GM12878 (cell line): ENCODE measurements at regions not wholly inside any gene's neighbourhood (a gene's known extent, or its start where the extent isn't known, plus 50 kb on each side); places are given as distances from the start of the nearest gene placed in this dataset.

Experiments
- ATAC-seq: fragments of 200-7000 bp; cut with Tn5 transposase; 3 replicates; pipeline ENCODE4 v1.9.1; 2020; ENCODE audit warnings: mild to moderate bottlenecking, moderate library complexity
- BruUV-seq: library from RNA; stranded (reverse); fragments of 400-500 nt; replicated peaks from 2 replicates; lab custom pipeline; 2021; lab: Mats Ljungman, UMichigan
- CTCF ChIA-PET: fragments of 300-600 bp; sonication (Branson Sonifier 250); formaldehyde crosslinking; extraction: SDS; loops from one replicate; lab custom pipeline; 2021; ENCODE audit warnings: inconsistent platforms; lab: Yijun Ruan, JAX
- POLR2A ChIA-PET: fragments of 350-600 bp; formaldehyde crosslinking; extraction: SDS; loops from one replicate; lab custom pipeline; 2021; ENCODE audit warnings: inconsistent platforms; lab: Charles Lee
- RAD21 ChIA-PET: fragments of 300-600 bp; sonication (Branson Sonifier 250); formaldehyde crosslinking; loops from one replicate; lab custom pipeline; 2023; ENCODE audit warnings: antibody characterized with exemption; ENCODE audit not compliant: unreplicated experiment; lab: Charles Lee
- SMC1A ChIA-PET: fragments of 300-600 bp; sonication (Branson Sonifier 250); formaldehyde crosslinking; loops from one replicate; lab custom pipeline; 2023; ENCODE audit not compliant: unreplicated experiment, uncharacterized antibody; lab: Charles Lee
- DNase-seq: peaks from one replicate; pipeline ENCODE4 v3.0.0-alpha.2; 2011; ENCODE audit warnings: low read depth, low spot score
- FAIRE-seq: peaks from 3 replicates; lab custom pipeline; 2011; peaks lifted over from hg19 to GRCh38; lab: Jason Lieb, UNC
- H2AFZ ChIP-seq: 2 replicates; pipeline ENCODE4 v1.6.0; 2011; ENCODE audit warnings: low read depth, low read length, control low read depth; ENCODE audit not compliant: control insufficient read depth
- H3K27ac ChIP-seq: 2 replicates; pipeline ENCODE4 v1.5.1; 2011; ENCODE audit warnings: control low read depth; ENCODE audit not compliant: control insufficient read depth, insufficient read depth
- H3K27me3 ChIP-seq, 2 experiments: replicated peaks in 1 of 2; 2 replicates each; pipeline versions ENCODE4 v1.6.0 to v1.6.1; 2011; ENCODE audit warnings: low read length in 1 of 2; ENCODE audit not compliant: control insufficient read depth in 2 of 2, insufficient read depth in 2 of 2
- H3K36me3 ChIP-seq, 2 experiments: 2 replicates each; pipeline ENCODE4 v1.5.1; 2011; ENCODE audit warnings: low read length in 1 of 2; ENCODE audit not compliant: control insufficient read depth in 2 of 2, insufficient read depth in 2 of 2
- H3K4me1 ChIP-seq: 2 replicates; pipeline ENCODE4 v1.6.1; 2011; ENCODE audit warnings: mild to moderate bottlenecking, low read length, moderate library complexity, mixed read lengths; ENCODE audit not compliant: control insufficient read depth, insufficient read depth
- H3K4me2 ChIP-seq: 2 replicates; pipeline ENCODE4 v1.6.0; 2011; ENCODE audit warnings: control low read depth; ENCODE audit not compliant: control insufficient read depth, insufficient read depth
- H3K4me3 ChIP-seq: fragments of 200-600 bp; sonication (generic); 2 replicates; pipeline ENCODE4 v1.5.1; 2016
- H3K79me2 ChIP-seq: 2 replicates; pipeline ENCODE4 v1.6.0; 2011; ENCODE audit warnings: low read length; ENCODE audit not compliant: control insufficient read depth, insufficient read depth
- H3K9ac ChIP-seq: 2 replicates; pipeline ENCODE4 v1.8.0; 2011; ENCODE audit warnings: low read length, control low read depth, mixed read lengths; ENCODE audit not compliant: control insufficient read depth, insufficient read depth
- H3K9me3 ChIP-seq: replicated peaks from 3 replicates; pipeline ENCODE4 v1.5.1; 2011; ENCODE audit warnings: mild to moderate bottlenecking, low read length; ENCODE audit not compliant: control insufficient read depth, insufficient read depth
- H4K20me1 ChIP-seq: 2 replicates; pipeline ENCODE4 v1.6.0; 2011; ENCODE audit not compliant: control insufficient read depth, insufficient read depth
- ATF3 ChIP-seq: IDR thresholded peaks from 2 replicates; pipeline ENCODE4 v1.6.1; 2011; ENCODE audit warnings: low read depth, mild to moderate bottlenecking, low read length, moderate library complexity, borderline replicate concordance; ENCODE audit errors: extremely low read depth
- BCLAF1 ChIP-seq: fragments of 450-650 bp; IDR thresholded peaks from 2 replicates; pipeline ENCODE4 v1.6.1; 2017; ENCODE audit warnings: antibody characterized with exemption, mild to moderate bottlenecking, moderate library complexity
- CEBPB ChIP-seq, 2 experiments: fragments of 150-350 bp in 1 of 2; IDR thresholded peaks; 2 replicates each; pipeline ENCODE4 v1.6.1; 2012 to 2014; ENCODE audit warnings: low read depth in 2 of 2, low read length in 2 of 2, borderline replicate concordance in 1 of 2, inconsistent platforms in 1 of 2
- CEBPZ ChIP-seq: fragments of 150-350 bp; IDR thresholded peaks from 2 replicates; pipeline ENCODE4 v1.6.1; 2016; ENCODE audit warnings: low read depth, low read length
- CHD4 ChIP-seq: fragments of 200-600 bp; sonication (generic); IDR thresholded peaks from 2 replicates; pipeline ENCODE4 v1.6.1; 2016; ENCODE audit warnings: mild to moderate bottlenecking
- CUX1 ChIP-seq: IDR thresholded peaks from 2 replicates; pipeline ENCODE4 v1.6.1; 2012; ENCODE audit warnings: improper control_type of control experiment, low read depth, low read length; ENCODE audit not compliant: insufficient replicate concordance
- GABPA ChIP-seq: IDR thresholded peaks from 2 replicates; pipeline ENCODE4 v1.6.1; 2014; ENCODE audit warnings: antibody characterized with exemption, low read depth, mild to moderate bottlenecking, inconsistent platforms
- IRF4 ChIP-seq: IDR thresholded peaks from 2 replicates; pipeline ENCODE4 v1.6.1; 2011; ENCODE audit warnings: low read depth, low read length
- RBBP5 ChIP-seq: fragments of 200-600 bp; sonication (generic); conservative IDR thresholded peaks from 2 replicates; pipeline ENCODE4 v1.6.1; 2016
- ZNF622 ChIP-seq: fragments of 450-650 bp; IDR thresholded peaks from 2 replicates; pipeline ENCODE4 v1.6.1; 2017; ENCODE audit warnings: mild to moderate bottlenecking, inconsistent platforms
- in situ Hi-C: fragments of 300-500 bp; cut with MboI; formaldehyde crosslinking; loops from 9 replicates; pipeline ENCODE4 v1.14.3; 2018; ENCODE audit warnings: mixed read lengths
- intact Hi-C: fragments of 100-400 bp; cut with micrococcal nuclease; formaldehyde crosslinking; loops from one replicate; pipeline ENCODE4 v1.14.2; 2022; ENCODE audit not compliant: unreplicated experiment

- TF ChIP-seq BCLAF1 = no peak
- TF ChIP-seq ZNF622 = no peak
Measured at GRCh38 chr7:131931370-131931769, 374.9 kb upstream of the PODXL start (continued).

GRCh38 chr7:131929632-131930031 lies 373.2 kb upstream of the PODXL start:
- intact Hi-C loops = no loop called here
- POLR2A ChIA-PET = no interaction called here
- no peaks in the 10 kb centered on the region for H3K36me3 ChIP-seq
- H3K27me3 ChIP-seq = no peaks in the 10 kb centered on the region
- FAIRE-seq (no peak), ATAC-seq (no peak), DNase-seq (no peak)
- H2AFZ ChIP-seq = no peak overlapping the region
- H3K9me3 ChIP-seq = no peaks in the 10 kb centered on the region
- CTCF ChIA-PET = no interaction called here
- no peak overlapping the region for H3K27ac ChIP-seq
- no peaks in the 10 kb centered on the region for H3K4me1 ChIP-seq
- H4K20me1 ChIP-seq = no peaks in the 10 kb centered on the region
- no TSS peak for BruUV-seq
- SMC1A ChIA-PET = no interaction called here
- H3K79me2 ChIP-seq = no peaks in the 10 kb centered on the region
- H3K4me3 ChIP-seq = no peak overlapping the region
- RAD21 ChIA-PET = no interaction called here
- H3K4me2 ChIP-seq = no peak overlapping the region
- H3K9ac ChIP-seq = no peak overlapping the region
- in situ Hi-C loops = no loop called here
- TF ChIP-seq CUX1 (no peak), CEBPB (IDR thresholded peaks at IDR 0.05; ENCODE audit: borderline replicate concordance in 1 of 2, low read depth in 2 of 2, low read length in 2 of 2) (no peak), IRF4 (no peak), RBBP5 (no peak), CHD4 (no peak), CEBPZ (no peak), GABPA (no peak), ATF3 (no peak)
